Spleen (tissue), 11 donors: ENCODE measurements at regions not wholly inside any gene's neighbourhood (a gene's known extent, or its start where the extent isn't known, plus 50 kb on each side); places are given as distances from the start of the nearest gene placed in this dataset.

ENCODE experiments used
- DNase-seq: peaks from one replicate; pipeline ENCODE4 v3.0.0-alpha.2; 2020
- H3K27ac ChIP-seq, 8 donors: fragments of 200-600 bp; sonication (generic) in 7 of 8; 1 replicate in 4 of 8; 2 replicates in 4 of 8; pipeline versions ENCODE4 v1.5.0 to v1.8.0; 2016 to 2021; ENCODE audit warnings: inconsistent platforms in 4 of 8, mild to moderate bottlenecking in 4 of 8, moderate library complexity in 1 of 8
- H3K27me3 ChIP-seq, 7 donors: fragments of 200-600 bp; sonication (generic) in 6 of 7; replicated peaks in 1 of 7; 1 replicate in 4 of 7; 2 replicates in 3 of 7; pipeline versions ENCODE4 v1.5.0 to v1.8.0; 2016 to 2021; ENCODE audit warnings: inconsistent platforms in 3 of 7, mild to moderate bottlenecking in 1 of 7
- H3K36me3 ChIP-seq, 6 donors: fragments of 200-600 bp; sonication (generic) in 5 of 6; 1 replicate in 4 of 6; 2 replicates in 2 of 6; pipeline versions ENCODE4 v1.5.0 to v1.8.0; 2016 to 2021; ENCODE audit warnings: inconsistent platforms in 2 of 6
- H3K4me1 ChIP-seq, 6 donors: fragments of 200-600 bp; sonication (generic) in 5 of 6; 1 replicate in 3 of 6; 2 replicates in 3 of 6; pipeline versions ENCODE4 v1.5.0 to v1.8.0; 2016 to 2021; ENCODE audit warnings: inconsistent platforms in 3 of 6
- H3K4me3 ChIP-seq, 8 donors: fragments of 200-600 bp; sonication (generic) in 7 of 8; 1 replicate in 4 of 8; 2 replicates in 4 of 8; pipeline versions ENCODE4 v1.5.0 to v1.8.0; 2016 to 2021; ENCODE audit warnings: inconsistent platforms in 4 of 8, mild to moderate bottlenecking in 4 of 8, moderate library complexity in 2 of 8
- H3K9me3 ChIP-seq, 8 donors: fragments of 200-600 bp; sonication (generic) in 7 of 8; 1 replicate in 4 of 8; 2 replicates in 4 of 8; pipeline versions ENCODE4 v1.5.0 to v1.8.0; 2016 to 2021; ENCODE audit warnings: inconsistent platforms in 4 of 8
- CTCF ChIP-seq, 11 experiments: fragments of 200-600 bp in 7 of 11; fragments of 450-650 bp in 4 of 11; sonication (generic) in 4 of 11; IDR thresholded peaks in 8 of 11; conservative IDR thresholded peaks in 3 of 11; 1 replicate in 7 of 11; 2 replicates in 4 of 11; pipeline versions ENCODE4 v1.4.0 to v1.8.0; 2016 to 2021; ENCODE audit warnings: antibody characterized with exemption in 11 of 11, inconsistent platforms in 4 of 11, mild to moderate bottlenecking in 1 of 11
- POLR2A ChIP-seq, 3 donors: fragments of 450-650 bp; IDR thresholded peaks; one replicate each; pipeline ENCODE4 v1.5.1; 2017; ENCODE audit warnings: antibody characterized with exemption in 3 of 3, mild to moderate bottlenecking in 1 of 3
- POLR2AphosphoS5 ChIP-seq, 3 donors: sonication (generic); formaldehyde crosslinking; IDR thresholded peaks; one replicate each; pipeline ENCODE4 v1.5.1; 2017; ENCODE audit warnings: antibody characterized with exemption in 3 of 3
- WGBS, 5 donors: extraction: QIAGEN DNeasy Blood & Tissue Kit in 3 of 5; methylation state at CpG; one replicate each; pipeline versions ENCODE4 v1.1.5 to v1.1.7; 2013 to 2018; 5-methylcytosine and 5-hydroxymethylcytosine counted together
- intact Hi-C: fragments of 100-400 bp; cut with DNase I; formaldehyde crosslinking; loops from one replicate; pipeline ENCODE4 v1.15.0; 2023; ENCODE audit warnings: low total_unique reads
- donor health status: healthy with polysubstance abuse.
- donor health status: DM: no; HTN: no; CAD: no; lungs with moderate emphysema.
- donor health status: DM: no; HTN: no; CAD: no.
- donor health status: Bipolar disorder and iron deficiency.
- donor health status: healthy.
- donor health status: DM: no; HTN: no; CAD: no.
- donor health status: DM: yes; HTN: yes; CAD: no.

DNA sequence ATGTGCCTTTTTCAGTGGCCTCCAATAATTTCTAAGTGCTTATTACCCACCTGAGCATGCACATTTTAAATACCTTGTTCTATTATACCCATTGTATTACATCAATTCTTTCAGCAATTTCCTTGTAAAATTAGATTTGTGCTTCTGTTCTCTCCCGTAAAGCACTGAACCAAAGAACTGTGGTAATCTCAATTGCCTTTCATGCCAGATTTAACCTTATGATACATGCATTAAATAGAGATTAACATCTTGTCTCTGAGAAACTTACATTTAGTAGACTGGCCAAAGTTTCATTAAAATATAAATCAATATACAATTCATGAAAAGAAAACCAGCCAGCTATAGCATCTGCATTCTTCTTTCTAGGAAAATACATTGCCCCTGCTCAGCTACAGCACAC lies 137.2 kb downstream of the EFNB2 start:
- 82 to 98% (median 94%) methylated on average over 1 of the region's 1 CpG for WGBS, 5 donors
- intact Hi-C loops = no loop called here
- no peak for DNase-seq

DNA sequence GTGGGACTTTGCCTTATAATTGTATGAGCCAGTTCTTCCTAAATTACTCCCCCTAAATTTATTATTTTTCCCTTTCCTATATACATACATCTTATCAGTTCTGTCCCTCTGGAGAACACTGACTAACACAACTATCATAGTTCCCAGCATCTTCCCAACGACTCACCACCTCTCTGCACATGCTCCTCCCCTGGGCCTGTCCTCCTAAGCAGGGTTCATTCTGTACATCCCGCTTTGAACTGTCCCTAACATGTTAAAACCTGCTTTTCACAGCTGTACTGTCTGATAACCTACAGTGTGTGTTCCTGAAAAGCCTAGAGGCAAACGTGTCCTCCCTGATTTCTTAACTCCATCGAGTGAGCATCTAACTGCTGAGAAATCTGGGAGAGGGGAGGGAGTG lies 141.7 kb downstream of the EFNB2 start:
- 57 to 74% (median 71%) methylated on average over 3 to 4 of the region's 4 CpGs for WGBS, 5 donors
- Histone ChIP-seq H3K9me3 (no peaks in the 10 kb centered on the region), H3K27me3 (peaks cover 0 to 6% (median 0%) of the 10 kb centered on the region in 7 donors), H3K4me1 (no peaks in the 10 kb centered on the region), H3K4me3 (no peak overlapping the region), H3K36me3 (no peaks in the 10 kb centered on the region), H3K27ac (no peak overlapping the region)
- DNase-seq = no peak
- intact Hi-C loops = no loop called here
- no peak for TF ChIP-seq CTCF (IDR thresholded peaks at IDR 0.05 in 8 of 11, conservative IDR thresholded peaks at IDR 0.05 in 3 of 11)
- TF ChIP-seq POLR2A (IDR thresholded peaks at IDR 0.05) = no peak
- no peak for TF ChIP-seq POLR2AphosphoS5 (IDR thresholded peaks at IDR 0.05)

More for the DNA sequence above, 137.2 kb downstream of the EFNB2 start:
- H3K9me3 ChIP-seq = no peaks in the 10 kb centered on the region
- no peaks in the 10 kb centered on the region for H3K4me1 ChIP-seq
- no peaks in the 10 kb centered on the region for H3K36me3 ChIP-seq
- no peak overlapping the region for H3K27ac ChIP-seq
- H3K27me3 ChIP-seq = peaks cover 0 to 6% (median 0%) of the 10 kb centered on the region in 7 donors
- TF ChIP-seq POLR2AphosphoS5 (IDR thresholded peaks at IDR 0.05) (no peak), POLR2A (IDR thresholded peaks at IDR 0.05) (no peak), CTCF (IDR thresholded peaks at IDR 0.05 in 8 of 11, conservative IDR thresholded peaks at IDR 0.05 in 3 of 11) (no peak)
- H3K4me3 ChIP-seq = no peak overlapping the region

DNA sequence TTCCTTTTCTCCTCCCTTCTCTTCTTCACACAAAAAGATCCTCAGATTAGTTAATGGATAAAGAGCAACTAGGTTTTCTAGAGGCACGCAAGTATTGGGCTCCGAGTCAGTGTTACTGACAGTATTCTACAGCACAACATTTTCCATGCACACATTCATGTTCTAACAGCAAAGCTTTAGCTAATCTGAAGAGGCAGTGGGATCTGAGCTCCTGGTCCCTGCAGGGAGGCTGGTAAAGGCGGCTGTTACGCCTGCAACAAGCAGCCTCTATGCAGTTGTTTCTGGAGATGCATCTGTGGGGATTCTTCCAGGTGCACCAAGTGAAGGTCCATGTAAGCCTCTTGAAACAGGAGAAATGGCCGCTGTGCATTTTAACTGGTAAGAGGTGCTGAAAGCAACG lies 143.8 kb downstream of the EFNB2 start:
- H3K4me3 ChIP-seq = no peak overlapping the region
- H3K27me3 ChIP-seq = no peaks in the 10 kb centered on the region
- no peak overlapping the region for H3K27ac ChIP-seq
- WGBS, 5 donors = 85 to 99% (median 95%) methylated on average over 6 of the region's 6 CpGs
- no peak for DNase-seq
- no peaks in the 10 kb centered on the region for H3K9me3 ChIP-seq
- H3K36me3 ChIP-seq = no peaks in the 10 kb centered on the region
- no peaks in the 10 kb centered on the region for H3K4me1 ChIP-seq
- TF ChIP-seq POLR2AphosphoS5 (IDR thresholded peaks at IDR 0.05) = no peak
- no peak for TF ChIP-seq CTCF (IDR thresholded peaks at IDR 0.05 in 8 of 11, conservative IDR thresholded peaks at IDR 0.05 in 3 of 11)
- TF ChIP-seq POLR2A (IDR thresholded peaks at IDR 0.05) = no peak
- intact Hi-C loops = no loop called here

- intact Hi-C loops = no loop called here
- WGBS, 5 donors = 80 to 90% (median 85%) methylated on average over 5 of the region's 5 CpGs
- TF ChIP-seq POLR2A (IDR thresholded peaks at IDR 0.05) (no peak), POLR2AphosphoS5 (IDR thresholded peaks at IDR 0.05) (no peak), CTCF (IDR thresholded peaks at IDR 0.05 in 8 of 11, conservative IDR thresholded peaks at IDR 0.05 in 3 of 11) (no peak)
These were observed 144.2 kb downstream of the EFNB2 start for GRCh38 chr13:106391271-106391670.

More at GRCh38 chr13:106391271-106391670, 144.2 kb downstream of the EFNB2 start:
- Histone ChIP-seq H3K36me3 (no peaks in the 10 kb centered on the region), H3K9me3 (no peaks in the 10 kb centered on the region), H3K4me3 (no peak overlapping the region), H3K27ac (no peak overlapping the region), H3K4me1 (no peaks in the 10 kb centered on the region), H3K27me3 (no peaks in the 10 kb centered on the region)
- no peak for DNase-seq
